ENCODE measurements at regions not wholly inside any gene's neighbourhood (a gene's known extent, or its start where the extent isn't known, plus 50 kb on each side); places are given as distances from the start of the nearest gene placed in this dataset.

DNA sequence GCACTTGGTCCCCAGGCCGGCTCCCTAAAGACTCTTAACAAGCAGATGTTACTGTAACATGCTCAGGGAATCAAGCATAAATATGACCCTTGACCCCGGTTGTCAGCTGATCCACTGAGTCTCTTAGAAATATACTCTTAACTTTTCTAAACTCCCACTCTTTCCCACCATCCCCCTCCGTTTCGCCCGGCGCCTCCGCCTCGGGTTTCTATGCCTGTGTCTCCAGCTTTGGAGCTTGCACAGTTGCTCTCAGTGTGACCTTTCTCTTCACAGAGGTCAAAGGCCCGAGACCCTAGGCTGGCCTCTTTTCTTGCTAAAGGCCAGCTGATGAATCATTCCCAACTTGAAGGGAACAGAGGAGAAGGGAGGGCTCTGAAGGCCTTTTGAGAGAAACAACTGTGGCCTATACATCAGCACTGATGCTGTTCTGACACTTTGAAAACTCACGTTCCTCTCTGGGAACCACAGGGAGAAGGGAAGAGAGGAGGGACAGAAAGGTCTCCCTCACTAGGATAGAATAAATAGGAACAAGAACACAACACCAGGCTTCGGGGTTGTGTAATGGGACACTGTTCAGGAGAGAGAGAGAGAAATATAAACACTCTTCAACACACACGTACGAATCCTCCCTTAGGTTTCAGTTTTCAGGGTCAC, 484.5 kb upstream of the NR2F2 start:
- Histone ChIP-seq H3K36me3 (ENCODE audit: insufficient read depth, insufficient read length, low read length) (no peaks in the 10 kb centered on the region), H3K9ac (ENCODE audit: insufficient read length, low read depth) (no peak overlapping the region)

DNA sequence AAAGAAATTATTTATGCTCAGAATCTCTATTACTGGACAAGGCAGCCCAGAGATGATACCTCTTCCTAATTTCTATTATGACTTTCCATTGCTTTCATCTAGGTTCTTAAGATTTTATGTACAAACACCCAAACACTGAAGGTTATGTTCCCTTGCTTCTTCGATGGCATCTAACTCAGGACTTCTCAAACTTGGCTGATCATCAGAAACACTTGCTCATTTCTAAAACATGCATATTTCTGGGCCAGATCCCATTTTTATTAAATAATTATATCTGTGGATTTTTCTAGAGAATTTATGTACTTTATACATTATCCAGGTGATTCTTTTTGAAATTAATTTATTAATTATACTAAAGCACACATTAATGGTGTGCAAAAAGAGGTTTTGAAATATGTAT, 482.4 kb upstream of the NR2F2 start:
- Histone ChIP-seq H3K27me3 (ENCODE audit: insufficient read depth, insufficient read length) (no peaks in the 10 kb centered on the region), H3K4me1 (ENCODE audit: insufficient read depth, insufficient read length) (no peaks in the 10 kb centered on the region), H3K9ac (ENCODE audit: insufficient read length, low read depth) (no peak overlapping the region), H3K4me3 (ENCODE audit: insufficient read length, low read depth) (no peak overlapping the region), H3K9me3 (ENCODE audit: insufficient read depth, low read length) (no peaks in the 10 kb centered on the region), H3K36me3 (ENCODE audit: insufficient read depth, insufficient read length, low read length) (no peaks in the 10 kb centered on the region)
- no peak for DNase-seq (ENCODE audit: low read depth, low spot score)
- TF ChIP-seq ZNF274 (IDR thresholded peaks at IDR 0.05; ENCODE audit: low read depth, low read length) (no peak), SUZ12 (IDR thresholded peaks at IDR 0.05; ENCODE audit: extremely low read depth, insufficient read depth, insufficient read length) (no peak), YY1 (IDR thresholded peaks at IDR 0.05; ENCODE audit: insufficient read depth, insufficient read length) (no peak)

More for the DNA sequence above, 484.5 kb upstream of the NR2F2 start:
- Histone ChIP-seq H3K4me3 (ENCODE audit: insufficient read length, low read depth) (no peak overlapping the region), H3K9me3 (ENCODE audit: insufficient read depth, low read length) (no peaks in the 10 kb centered on the region), H3K27me3 (ENCODE audit: insufficient read depth, insufficient read length) (no peaks in the 10 kb centered on the region), H3K4me1 (ENCODE audit: insufficient read depth, insufficient read length) (no peaks in the 10 kb centered on the region)
- TF ChIP-seq YY1 (IDR thresholded peaks at IDR 0.05; ENCODE audit: insufficient read depth, insufficient read length) = no peak
- TF ChIP-seq ZNF274 (IDR thresholded peaks at IDR 0.05; ENCODE audit: low read depth, low read length) = no peak
- no peak for DNase-seq (ENCODE audit: low read depth, low spot score)

DNA sequence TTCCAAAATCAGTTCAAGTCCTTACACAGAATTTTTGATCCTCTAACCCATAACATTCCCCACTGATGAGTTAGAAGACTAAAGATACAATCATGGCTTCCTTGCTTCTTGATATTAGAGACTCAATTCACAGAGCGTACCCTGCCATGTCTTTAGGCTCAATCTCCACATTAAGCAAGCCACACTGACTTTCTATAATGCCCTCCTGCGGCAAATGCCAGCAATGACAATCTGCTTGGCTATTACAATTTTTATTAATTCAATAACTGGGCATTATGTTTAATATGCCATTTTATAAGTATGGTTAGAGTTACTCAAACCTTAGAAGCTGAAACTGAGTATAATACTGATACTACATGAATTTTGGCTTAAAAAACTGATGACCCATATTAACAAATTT, 479.7 kb upstream of the NR2F2 start:
- no peak overlapping the region for H3K4me3 ChIP-seq (ENCODE audit: insufficient read length, low read depth)
- H3K27me3 ChIP-seq (ENCODE audit: insufficient read depth, insufficient read length) = no peaks in the 10 kb centered on the region
- no peak for DNase-seq (ENCODE audit: low read depth, low spot score)
- H3K4me1 ChIP-seq (ENCODE audit: insufficient read depth, insufficient read length) = no peaks in the 10 kb centered on the region
- H3K9me3 ChIP-seq (ENCODE audit: insufficient read depth, low read length) = no peaks in the 10 kb centered on the region
- TF ChIP-seq ZNF274 (IDR thresholded peaks at IDR 0.05; ENCODE audit: low read depth, low read length) = no peak
- no peak for TF ChIP-seq SUZ12 (IDR thresholded peaks at IDR 0.05; ENCODE audit: extremely low read depth, insufficient read depth, insufficient read length)
- no peak for TF ChIP-seq YY1 (IDR thresholded peaks at IDR 0.05; ENCODE audit: insufficient read depth, insufficient read length)
- H3K9ac ChIP-seq (ENCODE audit: insufficient read length, low read depth) = no peak overlapping the region
- no peaks in the 10 kb centered on the region for H3K36me3 ChIP-seq (ENCODE audit: insufficient read depth, insufficient read length, low read length)

DNA sequence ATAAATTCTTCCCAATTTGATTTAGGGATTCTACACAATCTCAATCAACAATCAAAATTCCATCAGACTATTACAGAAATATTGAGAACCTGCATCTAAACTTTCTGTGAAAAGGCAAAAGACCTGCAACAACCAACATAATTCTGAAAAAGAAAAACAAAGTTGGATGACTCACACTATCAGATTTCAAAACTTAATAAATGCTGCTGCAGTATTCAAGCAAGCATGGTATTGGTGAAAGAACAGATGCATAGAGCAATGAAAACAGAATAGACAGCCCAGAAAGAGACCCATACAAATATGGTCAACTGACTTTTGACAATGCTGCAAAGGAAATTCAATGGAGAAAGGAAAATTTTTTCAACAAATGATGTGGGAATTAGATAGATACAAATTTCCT, 477.1 kb upstream of the NR2F2 start:
- DNase-seq (ENCODE audit: low read depth, low spot score) = no peak
- H3K36me3 ChIP-seq (ENCODE audit: insufficient read depth, insufficient read length, low read length) = no peaks in the 10 kb centered on the region
- H3K9ac ChIP-seq (ENCODE audit: insufficient read length, low read depth) = no peak overlapping the region
- H3K27me3 ChIP-seq (ENCODE audit: insufficient read depth, insufficient read length) = no peaks in the 10 kb centered on the region
- no peak overlapping the region for H3K4me3 ChIP-seq (ENCODE audit: insufficient read length, low read depth)
- H3K4me1 ChIP-seq (ENCODE audit: insufficient read depth, insufficient read length) = no peaks in the 10 kb centered on the region
- no peaks in the 10 kb centered on the region for H3K9me3 ChIP-seq (ENCODE audit: insufficient read depth, low read length)
- TF ChIP-seq YY1 (IDR thresholded peaks at IDR 0.05; ENCODE audit: insufficient read depth, insufficient read length) (no peak), ZNF274 (IDR thresholded peaks at IDR 0.05; ENCODE audit: low read depth, low read length) (no peak), SUZ12 (IDR thresholded peaks at IDR 0.05; ENCODE audit: extremely low read depth, insufficient read depth, insufficient read length) (no peak)

DNA sequence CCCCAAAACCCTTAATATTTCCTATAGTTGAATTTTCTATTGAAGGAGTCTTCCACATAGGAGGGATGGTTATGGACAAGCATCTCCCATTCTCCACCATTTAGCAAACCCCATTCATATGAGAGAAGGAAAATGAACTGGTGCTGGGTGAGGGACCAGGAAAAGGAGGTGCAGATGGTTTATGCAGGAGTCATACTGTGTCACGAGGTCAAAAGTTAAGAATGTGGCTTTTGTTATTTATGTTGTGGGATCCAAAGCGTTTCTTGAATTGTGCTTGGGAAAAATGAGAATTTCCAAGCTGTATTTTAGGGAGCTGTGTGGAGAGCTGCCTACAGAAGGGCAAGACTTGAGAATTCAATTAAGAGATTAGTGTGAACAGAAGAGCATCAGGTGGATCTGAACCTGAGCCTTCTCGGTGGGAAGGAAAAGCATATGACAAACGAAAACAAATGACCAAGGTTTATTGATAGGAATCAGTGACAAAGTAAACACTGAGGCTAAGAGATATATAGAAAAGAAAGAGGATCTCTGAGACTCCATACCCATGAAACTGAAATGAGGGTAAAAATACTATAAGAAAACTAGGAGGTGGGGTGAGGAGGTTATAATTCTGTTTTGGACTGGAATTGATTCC, 473.3 kb upstream of the NR2F2 start:
- H3K4me3 ChIP-seq (ENCODE audit: insufficient read length, low read depth) = no peak overlapping the region
- H3K36me3 ChIP-seq (ENCODE audit: insufficient read depth, insufficient read length, low read length) = no peaks in the 10 kb centered on the region
- no peaks in the 10 kb centered on the region for H3K4me1 ChIP-seq (ENCODE audit: insufficient read depth, insufficient read length)
- DNase-seq (ENCODE audit: low read depth, low spot score) = no peak
- H3K27me3 ChIP-seq (ENCODE audit: insufficient read depth, insufficient read length) = no peaks in the 10 kb centered on the region
- no peak overlapping the region for H3K9ac ChIP-seq (ENCODE audit: insufficient read length, low read depth)
- TF ChIP-seq YY1 (IDR thresholded peaks at IDR 0.05; ENCODE audit: insufficient read depth, insufficient read length) = no peak
- TF ChIP-seq SUZ12 (IDR thresholded peaks at IDR 0.05; ENCODE audit: extremely low read depth, insufficient read depth, insufficient read length) = no peak
- TF ChIP-seq ZNF274 (IDR thresholded peaks at IDR 0.05; ENCODE audit: low read depth, low read length) = no peak
- H3K9me3 ChIP-seq (ENCODE audit: insufficient read depth, low read length) = no peaks in the 10 kb centered on the region

DNA sequence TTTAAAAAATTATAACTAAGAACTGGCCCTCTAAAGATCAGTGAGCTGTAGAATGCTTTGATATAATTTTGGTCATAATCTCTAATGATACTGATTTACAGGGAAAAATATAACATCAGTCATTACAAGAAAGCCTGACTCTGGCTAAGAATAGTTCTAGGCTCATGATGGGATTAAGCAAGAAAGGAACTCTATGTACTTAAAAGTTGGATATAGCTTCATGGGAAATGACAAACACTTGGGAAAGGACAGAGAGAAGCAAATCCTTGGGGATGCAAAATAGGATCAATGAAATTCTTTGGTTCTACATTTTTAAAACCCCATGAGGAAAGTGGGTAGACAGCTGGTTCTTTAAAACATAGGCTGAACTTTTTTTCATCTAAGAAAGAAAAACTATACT, 472.7 kb upstream of the NR2F2 start:
- Histone ChIP-seq H3K27me3 (ENCODE audit: insufficient read depth, insufficient read length) (no peaks in the 10 kb centered on the region), H3K4me1 (ENCODE audit: insufficient read depth, insufficient read length) (no peaks in the 10 kb centered on the region), H3K4me3 (ENCODE audit: insufficient read length, low read depth) (no peak overlapping the region), H3K36me3 (ENCODE audit: insufficient read depth, insufficient read length, low read length) (no peaks in the 10 kb centered on the region), H3K9ac (ENCODE audit: insufficient read length, low read depth) (no peak overlapping the region), H3K9me3 (ENCODE audit: insufficient read depth, low read length) (no peaks in the 10 kb centered on the region)
- TF ChIP-seq SUZ12 (IDR thresholded peaks at IDR 0.05; ENCODE audit: extremely low read depth, insufficient read depth, insufficient read length) = no peak
- no peak for TF ChIP-seq ZNF274 (IDR thresholded peaks at IDR 0.05; ENCODE audit: low read depth, low read length)
- no peak for TF ChIP-seq YY1 (IDR thresholded peaks at IDR 0.05; ENCODE audit: insufficient read depth, insufficient read length)
- DNase-seq (ENCODE audit: low read depth, low spot score) = no peak

DNA sequence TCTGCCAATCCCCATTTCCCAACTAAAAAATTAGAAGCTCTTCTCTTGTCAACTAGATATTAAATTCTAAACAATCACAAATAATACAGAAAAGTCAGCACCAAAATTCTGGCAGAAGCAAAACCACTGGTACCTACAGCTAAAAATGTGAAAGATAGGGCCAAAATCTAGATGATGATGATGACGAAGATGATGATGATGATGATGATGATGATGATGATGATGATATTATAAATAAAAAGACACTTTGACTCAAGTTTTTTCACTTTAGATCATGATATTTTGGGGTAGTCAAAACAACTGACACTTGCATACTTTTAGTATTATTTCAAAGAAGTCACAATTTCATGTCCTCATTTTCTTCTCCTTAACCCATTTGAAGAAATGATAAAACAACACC, 470.1 kb upstream of the NR2F2 start:
- no peaks in the 10 kb centered on the region for H3K4me1 ChIP-seq (ENCODE audit: insufficient read depth, insufficient read length)
- H3K36me3 ChIP-seq (ENCODE audit: insufficient read depth, insufficient read length, low read length) = no peaks in the 10 kb centered on the region
- DNase-seq (ENCODE audit: low read depth, low spot score) = no peak
- no peaks in the 10 kb centered on the region for H3K27me3 ChIP-seq (ENCODE audit: insufficient read depth, insufficient read length)
- TF ChIP-seq YY1 (IDR thresholded peaks at IDR 0.05; ENCODE audit: insufficient read depth, insufficient read length) (no peak), ZNF274 (IDR thresholded peaks at IDR 0.05; ENCODE audit: low read depth, low read length) (no peak), SUZ12 (IDR thresholded peaks at IDR 0.05; ENCODE audit: extremely low read depth, insufficient read depth, insufficient read length) (no peak)
- H3K9ac ChIP-seq (ENCODE audit: insufficient read length, low read depth) = no peak overlapping the region
- no peak overlapping the region for H3K4me3 ChIP-seq (ENCODE audit: insufficient read length, low read depth)
- no peaks in the 10 kb centered on the region for H3K9me3 ChIP-seq (ENCODE audit: insufficient read depth, low read length)
